ENCODE measurements at regions not wholly inside any gene's neighbourhood (a gene's known extent, or its start where the extent isn't known, plus 50 kb on each side); places are given as distances from the start of the nearest gene placed in this dataset.
A peak's percentile ranks its signal among the peaks of the same experiment; 100 is the strongest.

DNA sequence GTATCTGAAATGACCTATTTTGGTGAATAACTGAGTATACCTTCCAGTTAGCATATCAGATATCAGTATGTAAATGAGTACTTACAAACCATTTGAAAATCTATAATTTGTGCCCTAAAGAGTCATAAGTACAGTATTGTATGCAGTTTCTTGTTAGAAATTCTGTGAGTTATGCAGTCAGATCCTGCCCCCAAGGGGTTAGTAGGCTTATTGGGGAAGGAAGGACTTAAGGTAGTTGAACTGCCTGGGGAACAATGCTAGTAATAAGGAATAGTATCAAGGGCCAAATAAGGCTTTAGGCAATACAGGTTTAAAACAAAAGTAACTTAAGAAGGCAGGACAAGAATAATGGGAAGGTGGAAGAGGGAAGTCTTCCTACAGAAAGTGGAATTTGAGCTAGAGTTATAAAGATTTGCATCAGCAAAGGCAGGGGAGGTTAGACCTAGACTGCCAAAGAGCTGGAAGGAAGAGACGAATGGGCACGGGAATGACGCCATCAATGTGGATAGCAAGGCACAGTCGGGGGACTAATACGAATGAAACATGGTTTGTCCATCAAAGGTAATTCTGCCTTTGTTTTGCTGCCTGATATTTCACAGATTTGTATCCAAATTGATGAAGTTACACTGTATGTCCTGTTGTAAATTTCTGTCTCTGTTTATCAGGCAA is 182.9 kb upstream of the DPYD start:
- no peak for DNase-seq

- no peak for DNase-seq
Measured at GRCh38 chr1:98102345-98103030, 181.7 kb upstream of the DPYD start.

GRCh38 chr1:98101364-98101763 is 180.5 kb upstream of the DPYD start:
- DNase-seq: no peak

DNA sequence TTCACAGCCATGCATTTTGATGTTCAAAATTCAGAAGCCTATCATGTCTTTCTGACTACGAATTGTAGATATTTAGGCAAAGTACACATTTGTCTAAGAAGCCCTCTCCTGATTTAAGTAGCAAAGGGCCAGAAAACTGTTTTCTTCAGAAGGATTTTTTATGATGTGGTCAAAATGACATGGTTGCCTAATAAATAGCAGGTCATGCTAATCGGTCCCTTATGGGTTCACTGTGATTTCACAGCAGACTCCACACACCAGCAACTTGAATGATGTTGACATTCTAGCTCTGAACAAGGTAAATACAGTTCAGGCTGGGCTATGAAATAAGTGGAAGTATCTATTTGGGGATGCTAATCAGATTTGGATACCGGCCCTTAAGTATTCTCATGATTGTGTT is 178.7 kb upstream of the DPYD start:
- no peak for DNase-seq

GRCh38 chr1:98098473-98098872 is 177.6 kb upstream of the DPYD start:
- DNase-seq: no peak

DNA sequence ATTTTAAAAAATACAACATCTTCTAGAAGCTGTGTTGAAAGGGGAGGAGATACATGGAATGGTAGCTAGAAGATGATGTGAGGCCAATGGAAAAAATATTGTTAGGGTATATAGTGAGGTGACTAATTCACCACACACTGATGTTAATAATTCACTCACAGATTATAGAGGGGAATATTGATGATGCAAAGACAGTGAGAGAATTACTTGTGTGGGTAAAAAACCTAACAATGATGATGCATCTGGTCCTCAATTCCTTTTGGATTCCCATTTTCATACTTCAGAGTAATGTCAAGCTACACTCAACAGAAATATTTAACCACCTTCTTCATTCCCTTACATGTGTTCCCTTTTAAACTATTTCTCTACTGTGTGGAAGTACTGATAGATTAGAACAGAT is 169.5 kb upstream of the DPYD start:
- DNase-seq: no peak

DNA sequence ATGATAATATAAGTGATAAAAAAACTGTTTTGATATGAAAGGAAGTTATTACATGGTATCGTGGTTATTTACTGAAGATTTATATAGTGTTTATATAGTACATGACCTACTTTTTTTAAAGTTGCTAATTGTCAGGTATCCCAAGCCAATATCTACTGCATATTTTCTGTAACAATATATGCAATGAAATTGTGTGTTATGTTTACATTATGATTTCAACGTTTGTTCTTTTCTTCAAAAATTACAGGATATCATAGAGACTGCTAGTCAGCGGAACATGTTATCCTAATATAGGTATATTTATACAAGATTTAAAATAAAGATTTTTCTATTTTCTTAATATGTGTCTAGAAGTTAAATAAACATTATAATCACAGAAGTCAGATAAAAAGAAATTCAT is 167.5 kb upstream of the DPYD start:
- no peak for DNase-seq

GRCh38 chr1:98086796-98087441 is 166.1 kb upstream of the DPYD start:
- no peak for DNase-seq

GRCh38 chr1:98086156-98086555 is 165.3 kb upstream of the DPYD start:
- DNase-seq: no peak

GRCh38 chr1:98084188-98084587 is 163.4 kb upstream of the DPYD start:
- DNase-seq: no peak

GRCh38 chr1:98081944-98082343 is 161.1 kb upstream of the DPYD start:
- no peak for DNase-seq

DNA sequence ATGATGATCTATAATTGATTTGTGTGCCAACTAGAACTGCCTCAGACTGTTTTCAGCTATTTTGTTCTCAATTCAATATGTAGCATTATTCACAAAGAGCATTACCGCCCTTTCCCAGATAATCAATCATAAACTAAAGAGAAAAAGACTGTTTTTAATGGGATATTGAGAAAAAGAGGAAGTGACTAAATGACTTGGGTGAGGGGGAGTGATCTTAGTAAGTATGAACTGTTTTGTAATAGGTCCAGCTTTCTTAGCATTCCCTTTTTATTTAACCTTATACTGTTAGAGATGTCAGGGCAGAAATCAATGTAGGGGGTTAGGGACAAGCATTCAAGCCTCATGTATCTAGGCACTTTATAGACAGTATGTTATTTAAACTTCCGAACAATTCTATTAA is 157.8 kb upstream of the DPYD start:
- DNase-seq: peak; percentile 51

DNA sequence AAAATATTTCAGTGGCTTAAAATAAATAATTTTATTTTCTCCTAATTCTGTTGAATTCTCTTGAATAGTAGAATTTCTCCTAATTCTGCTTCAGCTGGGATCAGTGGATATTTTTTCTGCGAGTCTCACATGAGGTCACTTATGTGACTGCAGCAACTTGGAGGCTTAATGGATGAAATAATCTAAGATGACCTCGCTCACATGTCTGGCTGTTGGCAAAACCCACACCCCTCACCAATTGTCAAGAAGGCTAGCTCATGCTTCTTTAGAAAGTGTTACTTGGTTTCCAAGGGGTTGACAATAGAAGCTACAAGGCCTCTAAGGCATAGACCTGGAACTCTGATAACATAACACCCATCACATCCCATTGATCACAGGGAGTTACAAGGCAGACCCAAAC is 156.9 kb upstream of the DPYD start:
- DNase-seq: no peak

DNA sequence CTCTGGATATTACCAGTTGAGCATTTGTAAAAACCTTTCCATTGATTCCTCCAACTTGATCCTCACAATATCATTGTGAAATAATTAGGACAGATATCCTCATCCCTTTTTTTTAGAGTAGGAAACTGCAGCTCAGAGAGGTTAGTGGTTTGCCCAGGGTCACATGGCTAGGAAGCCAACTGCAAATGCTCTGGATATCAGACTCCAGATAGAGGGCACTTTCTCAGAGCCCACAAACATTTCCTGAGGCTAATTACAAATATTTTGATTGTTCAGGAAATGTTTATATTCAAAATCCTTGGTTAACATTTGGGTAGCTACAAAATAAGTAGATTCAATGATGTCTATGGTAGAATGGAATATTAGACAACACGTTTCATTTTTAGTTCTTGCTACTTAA is 154.8 kb upstream of the DPYD start:
- DNase-seq: no peak

GRCh38 chr1:98073823-98074222 is 153.0 kb upstream of the DPYD start:
- no peak for DNase-seq

DNA sequence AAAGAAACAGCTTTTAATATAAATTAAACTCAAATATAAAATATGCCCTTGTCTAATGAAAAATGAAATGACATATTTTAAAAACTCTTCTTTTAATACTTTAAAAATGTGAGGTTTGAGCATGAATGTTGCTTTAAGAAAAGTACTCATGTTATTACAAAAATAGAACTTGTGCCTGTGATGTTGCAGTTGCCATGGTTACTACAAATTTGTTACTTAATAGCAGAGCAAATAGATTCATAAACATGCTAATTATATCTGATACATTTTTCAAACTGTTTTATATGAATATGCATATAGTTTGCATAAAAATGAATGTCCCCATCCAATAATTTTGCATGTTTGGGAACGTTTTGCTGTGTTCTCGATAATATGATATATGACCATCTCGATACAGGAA is 152.3 kb upstream of the DPYD start:
- no peak for DNase-seq

DNA sequence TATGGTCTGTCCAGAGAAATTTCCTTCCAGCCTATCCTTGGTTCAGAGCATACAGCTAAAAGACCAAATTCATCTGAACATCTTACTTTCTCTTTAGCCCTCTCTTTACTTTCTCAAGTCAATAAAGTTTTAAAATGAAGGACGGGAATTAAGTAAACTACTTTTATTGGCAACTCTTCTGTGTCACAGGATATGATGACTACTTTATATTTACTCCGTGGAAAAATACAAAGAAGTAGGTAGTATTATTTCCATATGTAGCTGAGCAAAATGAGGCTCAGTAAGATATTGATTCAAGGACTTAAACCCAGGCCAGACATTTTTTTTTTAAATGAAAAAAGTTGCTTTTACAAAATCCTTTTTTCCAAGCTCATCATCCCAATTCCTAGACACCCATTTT is 151.2 kb upstream of the DPYD start:
- DNase-seq: no peak

DNA sequence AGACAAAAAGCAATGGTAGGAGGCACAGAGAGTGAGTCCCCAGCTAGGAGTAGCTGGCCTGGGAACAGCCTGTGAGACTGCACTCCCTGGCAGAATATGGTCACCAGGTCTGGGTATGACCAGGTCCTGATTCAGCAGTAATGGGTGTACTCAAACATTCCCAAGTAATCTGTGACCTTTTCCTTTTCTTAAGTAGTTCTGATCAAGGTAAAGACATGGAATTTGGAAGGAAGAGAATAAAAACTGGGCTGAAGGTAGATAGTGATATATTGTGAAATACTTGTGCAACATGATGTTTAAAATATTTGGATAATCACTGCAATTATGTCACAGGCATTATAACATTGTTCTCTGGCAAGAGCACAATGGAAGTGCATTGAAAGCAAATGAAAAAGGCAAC is 147.2 kb upstream of the DPYD start:
- no peak for DNase-seq

GRCh38 chr1:98066911-98067310 is 146.1 kb upstream of the DPYD start:
- no peak for DNase-seq

GRCh38 chr1:98059620-98060019 is 138.8 kb upstream of the DPYD start:
- no peak for DNase-seq

GRCh38 chr1:98058676-98059075 is 137.8 kb upstream of the DPYD start:
- no peak for DNase-seq

DNA sequence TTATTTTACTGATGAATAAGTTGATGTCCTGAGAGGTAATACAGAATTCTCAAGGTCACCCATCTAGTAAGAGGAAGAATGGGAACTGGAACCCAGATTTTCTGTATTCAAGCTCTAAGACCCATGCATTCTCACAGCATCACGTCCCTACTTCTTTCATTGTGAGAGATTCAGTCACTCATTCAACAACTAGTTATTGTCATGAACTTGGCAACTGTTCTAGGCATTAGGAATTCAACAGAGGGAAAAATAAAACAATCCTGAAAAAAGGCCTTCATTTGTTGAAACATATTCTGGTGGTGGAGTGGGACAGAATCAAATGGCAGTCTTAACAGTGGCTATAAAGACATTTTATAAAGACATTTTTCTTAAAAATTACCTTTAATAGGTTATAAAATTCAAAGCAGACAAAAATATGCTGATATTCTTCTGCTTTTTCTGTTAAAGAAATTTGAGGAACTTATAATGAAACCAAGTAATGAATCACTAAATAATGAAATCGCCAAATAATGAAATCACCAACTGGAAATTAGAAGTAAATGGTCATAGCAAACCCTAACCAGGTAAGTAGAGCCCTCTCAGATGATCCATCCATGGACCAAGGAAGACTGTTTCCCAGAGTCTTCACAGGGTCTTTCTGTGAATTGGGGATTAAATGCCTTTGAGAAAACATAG is 136.5 kb upstream of the DPYD start:
- DNase-seq: no peak

- DNase-seq: no peak
Measured at GRCh38 chr1:98056781-98057180, 135.9 kb upstream of the DPYD start.

DNA sequence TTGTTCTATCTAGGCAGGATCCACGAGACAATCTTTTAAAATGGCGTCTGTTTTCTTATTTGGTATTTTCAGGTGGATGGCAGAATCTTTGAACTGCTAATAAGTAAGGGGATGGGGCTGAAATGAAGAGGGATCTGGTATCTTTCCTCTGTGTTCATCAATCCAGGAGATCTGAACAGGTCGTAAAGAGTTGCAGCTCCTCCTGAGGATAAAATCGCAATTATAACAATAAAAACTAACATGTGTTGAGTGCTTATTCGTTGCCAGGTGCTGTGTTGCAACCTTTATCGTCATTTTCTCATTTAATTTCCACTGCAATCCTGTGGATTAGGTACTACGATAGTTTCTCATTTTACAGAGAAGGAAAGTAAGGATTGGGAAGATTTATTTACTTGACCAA is 134.6 kb upstream of the DPYD start:
- DNase-seq: no peak

All from MV-4-11 (cell line).